IPS-18c (cell line): ENCODE measurements at regions not wholly inside any gene's neighbourhood (a gene's known extent, or its start where the extent isn't known, plus 50 kb on each side); places are given as distances from the start of the nearest gene placed in this dataset.
"Not testable (repeated sequence)": the region's sequence is repeated elsewhere in the genome, so short reads cannot be mapped to it uniquely, and the experiment has no call there.

ENCODE experiments used
- H3K4me3 ChIP-seq: 2 replicates; pipeline ENCODE4 v1.7.0; 2013; ENCODE audit warnings: low read depth, mild to moderate bottlenecking, low read length, moderate library complexity; ENCODE audit not compliant: insufficient read depth
- H3K9me3 ChIP-seq: one replicate; pipeline ENCODE4 v1.6.1; 2013; ENCODE audit warnings: mild to moderate bottlenecking, low read length, moderate library complexity; ENCODE audit not compliant: control insufficient read depth, insufficient read depth

GRCh38 chr13:55062662-55063061, 2034.0 kb downstream of the OLFM4 start:
- Histone ChIP-seq H3K4me3 (no peak overlapping the region), H3K9me3 (no peaks in the 10 kb centered on the region)

GRCh38 chr13:55067946-55068345, 2039.3 kb downstream of the OLFM4 start:
- no peaks in the 10 kb centered on the region for H3K9me3 ChIP-seq
- no peak overlapping the region for H3K4me3 ChIP-seq

- Histone ChIP-seq H3K9me3 (no peaks in the 10 kb centered on the region), H3K4me3 (no peak overlapping the region)
These were observed 2041.1 kb downstream of the OLFM4 start for GRCh38 chr13:55069746-55070145.

GRCh38 chr13:55073000-55073399, 2044.4 kb downstream of the OLFM4 start:
- H3K9me3 ChIP-seq, result no peaks in the 10 kb centered on the region
- H3K4me3 ChIP-seq, result no peak overlapping the region

- Histone ChIP-seq H3K4me3 (no peak overlapping the region), H3K9me3 (no peaks in the 10 kb centered on the region)
These were observed 2056.0 kb downstream of the OLFM4 start for GRCh38 chr13:55084630-55085029.

- H3K4me3 ChIP-seq, result no peak overlapping the region; the same call in 1 of the 2 replicates
- no peaks in the 10 kb centered on the region for H3K9me3 ChIP-seq
These were observed 2053.6 kb upstream of the PRR20A start for GRCh38 chr13:55087085-55087484.

- H3K4me3 ChIP-seq, result no peak overlapping the region
- H3K9me3 ChIP-seq, result no peaks in the 10 kb centered on the region
These were observed 2050.1 kb upstream of the PRR20A start for GRCh38 chr13:55090612-55091011.

- H3K9me3 ChIP-seq, result no peaks in the 10 kb centered on the region
- H3K4me3 ChIP-seq, result no peak overlapping the region
These were observed 2049.5 kb upstream of the PRR20A start for GRCh38 chr13:55091172-55091571.

- Histone ChIP-seq H3K4me3 (no peak overlapping the region), H3K9me3 (no peaks in the 10 kb centered on the region)
These were observed 2034.2 kb upstream of the PRR20A start for GRCh38 chr13:55106509-55106908.

- H3K9me3 ChIP-seq, result no peaks in the 10 kb centered on the region
These were observed 2020.1 kb upstream of the PRR20A start for GRCh38 chr13:55120631-55121030.

GRCh38 chr13:55155046-55155445, 1985.7 kb upstream of the PRR20A start:
- no peaks in the 10 kb centered on the region for H3K9me3 ChIP-seq
- no peak overlapping the region for H3K4me3 ChIP-seq

More at GRCh38 chr13:55120631-55121030, 2020.1 kb upstream of the PRR20A start:
- H3K4me3 ChIP-seq, result no peak overlapping the region

- Histone ChIP-seq H3K9me3 (no peaks in the 10 kb centered on the region), H3K4me3 (no peak overlapping the region)
These were observed 1981.0 kb upstream of the PRR20A start for GRCh38 chr13:55159765-55160164.

GRCh38 chr13:55160867-55161266, 1979.9 kb upstream of the PRR20A start:
- Histone ChIP-seq H3K4me3 (no peak overlapping the region), H3K9me3 (no peaks in the 10 kb centered on the region)

GRCh38 chr13:55178582-55178981, 1962.1 kb upstream of the PRR20A start:
- not testable (repeated sequence) for H3K9me3 ChIP-seq

GRCh38 chr13:55190996-55191395, 1949.7 kb upstream of the PRR20A start:
- H3K4me3 ChIP-seq, result no peak overlapping the region
- H3K9me3 ChIP-seq, result no peaks in the 10 kb centered on the region

More at GRCh38 chr13:55178582-55178981, 1962.1 kb upstream of the PRR20A start:
- not testable (repeated sequence) for H3K4me3 ChIP-seq

- H3K9me3 ChIP-seq, result no peaks in the 10 kb centered on the region
- H3K4me3 ChIP-seq, result no peak overlapping the region
These were observed 1941.6 kb upstream of the PRR20A start for GRCh38 chr13:55199134-55199533.

GRCh38 chr13:55214841-55215345, 1925.8 kb upstream of the PRR20A start:
- no peak overlapping the region for H3K4me3 ChIP-seq
- H3K9me3 ChIP-seq, result no peaks in the 10 kb centered on the region

GRCh38 chr13:55219538-55219937, 1921.2 kb upstream of the PRR20A start:
- Histone ChIP-seq H3K9me3 (no peaks in the 10 kb centered on the region), H3K4me3 (no peak overlapping the region)

- H3K9me3 ChIP-seq, result no peaks in the 10 kb centered on the region
- no peak overlapping the region for H3K4me3 ChIP-seq
These were observed 1910.7 kb upstream of the PRR20A start for GRCh38 chr13:55229906-55230569.
